GM21447 (cell line): ENCODE measurements at regions not wholly inside any gene's neighbourhood (a gene's known extent, or its start where the extent isn't known, plus 50 kb on each side); places are given as distances from the start of the nearest gene placed in this dataset.
"Not testable (repeated sequence)": the region's sequence is repeated elsewhere in the genome, so short reads cannot be mapped to it uniquely, and the experiment has no call there.

Source experiments
- ATAC-seq: cut with Tn5 transposase; IDR thresholded peaks from one replicate; pipeline ENCODE4 v1.9.1; 2021; ENCODE audit not compliant: unreplicated experiment

- ATAC-seq = no peak
Measured at GRCh38 chr2:16225545-16225944, 285.2 kb downstream of the MYCN start.

DNA sequence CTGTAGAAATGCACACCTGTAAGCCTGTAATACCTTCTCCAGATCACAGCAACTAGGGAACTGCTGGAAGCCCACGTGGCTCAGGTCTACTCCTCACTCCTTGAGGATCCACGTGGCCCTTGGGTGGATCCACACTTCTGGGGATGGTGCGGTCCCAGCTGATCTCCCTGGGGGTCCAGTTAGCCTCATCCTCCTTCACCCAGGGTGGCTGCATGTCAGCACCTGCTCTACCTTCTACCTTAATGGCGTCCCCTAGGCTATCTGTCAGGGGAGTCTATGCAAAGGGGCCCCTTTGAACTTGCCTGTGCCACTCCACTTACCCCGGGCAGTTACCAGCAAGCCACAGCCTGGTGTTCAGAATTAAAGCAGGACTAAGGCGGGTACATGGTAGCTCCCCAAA lies 284.7 kb downstream of the MYCN start:
- ATAC-seq = no peak

DNA sequence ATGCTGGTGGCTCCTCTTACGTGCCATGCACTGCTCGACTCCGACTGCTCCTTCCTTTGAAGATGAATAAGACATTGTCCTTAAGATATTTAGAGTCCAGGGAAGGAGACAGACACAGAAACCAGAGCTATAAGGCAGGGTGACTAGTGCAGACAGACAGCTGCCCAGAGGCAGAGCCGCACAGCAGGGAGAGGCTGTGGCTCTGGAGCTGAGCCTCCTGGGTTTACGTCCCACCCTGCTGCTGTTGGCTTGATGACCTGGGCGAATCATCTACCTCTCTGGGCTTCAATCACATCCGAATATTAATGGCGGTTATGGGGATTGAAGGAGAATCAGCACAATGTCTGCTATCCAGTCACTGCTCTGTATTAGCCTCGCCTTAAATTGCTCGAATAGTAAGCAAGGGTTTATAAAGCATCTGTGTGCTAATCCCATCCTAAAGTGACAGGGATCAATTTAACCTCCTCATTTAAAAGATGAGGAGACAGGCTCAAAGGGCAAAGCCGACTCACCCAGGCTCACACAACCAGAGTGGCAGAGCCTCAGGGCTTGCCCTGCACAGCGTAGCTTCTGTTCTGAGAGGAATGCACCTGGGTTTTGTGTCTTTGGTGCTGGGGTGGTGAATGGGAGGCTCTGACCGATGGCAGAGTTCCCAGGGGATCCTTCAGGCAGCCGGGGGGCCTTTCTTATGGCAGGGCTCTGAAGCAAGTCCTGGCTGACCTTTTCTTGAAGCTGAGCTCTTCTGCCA lies 284.1 kb downstream of the MYCN start:
- ATAC-seq = no peak

DNA sequence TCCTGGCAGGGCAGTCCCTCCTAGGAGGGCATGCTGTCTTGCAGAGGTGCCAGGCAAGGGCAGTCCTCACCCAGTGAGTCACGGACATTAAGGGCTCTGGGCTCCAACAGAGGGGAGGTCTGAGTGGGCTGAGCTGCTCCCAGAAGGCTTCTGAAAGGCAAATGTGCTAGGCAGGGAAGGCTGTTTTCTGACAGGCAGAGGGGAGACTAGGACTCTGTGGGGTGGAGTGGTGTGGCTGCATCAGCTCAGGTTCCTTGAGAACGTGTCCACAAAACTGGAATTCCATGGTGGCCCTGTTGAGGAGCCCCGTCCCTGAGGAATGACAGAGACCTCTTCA lies 283.5 kb downstream of the MYCN start:
- ATAC-seq = no peak

DNA sequence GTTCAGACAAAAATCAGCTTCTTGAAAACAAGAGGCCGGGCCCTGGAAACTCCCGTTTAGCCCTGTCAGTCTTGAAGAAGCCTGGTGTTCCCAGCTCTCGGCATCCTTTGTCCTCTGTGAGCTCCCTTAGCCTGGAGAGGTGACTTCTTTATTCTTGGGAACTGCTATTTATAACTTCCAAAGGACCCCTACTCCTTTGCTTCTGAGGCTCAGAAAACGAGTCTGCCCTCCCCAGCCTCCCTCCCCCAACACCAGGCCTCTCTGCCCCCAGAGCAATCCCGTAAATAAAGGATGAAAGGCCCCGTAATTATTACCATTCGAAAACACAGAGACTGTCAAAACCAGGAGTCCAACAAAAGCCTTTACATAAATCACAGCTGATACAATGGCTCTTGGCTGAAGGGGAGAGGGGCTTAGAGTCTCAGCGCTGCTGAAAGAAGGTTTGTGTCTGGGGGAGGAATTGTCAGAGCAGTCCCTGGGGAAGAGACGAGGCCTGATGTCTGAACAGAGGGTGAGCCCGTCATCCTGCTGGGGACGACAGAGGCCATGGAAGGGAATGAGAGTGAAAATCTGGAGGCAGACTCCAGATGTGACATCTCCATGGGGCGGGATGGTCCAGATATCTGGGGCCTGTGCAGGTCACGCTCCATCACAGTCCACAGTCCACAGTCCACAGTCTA lies 283.0 kb downstream of the MYCN start:
- ATAC-seq = no peak

- ATAC-seq = no peak
Measured at GRCh38 chr2:16222326-16222725, 282.0 kb downstream of the MYCN start.

- ATAC-seq = no peak
Measured at GRCh38 chr2:16221461-16222010, 281.2 kb downstream of the MYCN start.

DNA sequence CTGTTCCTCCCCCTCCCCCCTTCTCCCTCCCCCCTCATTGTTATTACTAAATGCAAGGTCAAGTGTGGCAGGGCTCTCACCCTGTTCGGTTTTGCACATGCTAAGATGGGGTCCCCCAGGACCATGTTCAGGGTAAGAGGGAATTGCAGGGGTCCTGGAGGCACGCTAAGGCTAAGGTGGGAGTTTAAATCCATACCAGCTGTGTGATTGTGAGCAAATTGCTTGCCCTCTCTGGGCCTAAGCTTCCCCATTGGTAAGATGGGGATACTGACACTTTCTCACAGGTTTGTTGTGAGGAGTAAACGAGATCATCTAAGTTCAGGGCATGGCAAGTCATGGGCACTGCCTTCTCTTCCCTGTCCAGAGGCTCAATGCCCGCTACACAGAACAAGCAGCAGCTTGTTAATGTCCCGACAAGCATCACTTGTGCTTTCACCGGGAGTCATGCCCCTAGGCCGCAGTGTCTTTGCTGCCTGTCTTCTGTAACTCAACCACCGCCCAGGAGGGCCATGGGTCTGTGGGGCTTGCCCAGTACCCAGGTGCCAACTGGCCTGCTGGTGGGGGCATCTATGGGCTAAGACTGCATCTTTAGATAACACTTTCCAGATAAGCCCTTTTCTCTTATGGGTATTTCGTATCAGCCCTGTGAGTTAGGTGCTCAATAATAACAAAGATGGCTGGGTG lies 279.1 kb downstream of the MYCN start:
- ATAC-seq = no peak

- no peak for ATAC-seq
Measured at GRCh38 chr2:16218625-16219024, 278.3 kb downstream of the MYCN start.

- no peak for ATAC-seq
Measured at GRCh38 chr2:16218161-16218560, 277.8 kb downstream of the MYCN start.

DNA sequence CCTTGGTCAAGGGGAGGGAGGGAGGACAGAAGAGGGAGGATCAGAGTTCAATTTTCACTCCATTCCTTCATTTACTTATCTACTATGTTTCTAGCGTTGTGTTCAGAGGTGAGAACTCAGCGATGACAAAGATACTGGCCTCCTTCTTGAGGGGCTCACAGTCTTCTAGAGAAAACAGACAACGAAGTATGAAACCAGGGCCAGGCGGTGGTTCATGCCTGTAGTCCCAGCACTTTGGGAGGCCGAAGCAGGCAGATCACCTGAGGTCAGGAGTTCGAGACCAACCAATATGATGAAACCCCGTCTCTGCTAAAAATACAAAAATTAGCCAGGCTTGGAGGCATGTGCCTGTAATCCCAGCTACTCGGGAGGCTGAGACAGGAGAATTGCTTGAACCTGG lies 277.4 kb downstream of the MYCN start:
- not testable (repeated sequence) for ATAC-seq

- no peak for ATAC-seq
Measured at GRCh38 chr2:16217291-16217690, 276.9 kb downstream of the MYCN start.

GRCh38 chr2:16216558-16216945 lies 276.2 kb downstream of the MYCN start:
- no peak for ATAC-seq

DNA sequence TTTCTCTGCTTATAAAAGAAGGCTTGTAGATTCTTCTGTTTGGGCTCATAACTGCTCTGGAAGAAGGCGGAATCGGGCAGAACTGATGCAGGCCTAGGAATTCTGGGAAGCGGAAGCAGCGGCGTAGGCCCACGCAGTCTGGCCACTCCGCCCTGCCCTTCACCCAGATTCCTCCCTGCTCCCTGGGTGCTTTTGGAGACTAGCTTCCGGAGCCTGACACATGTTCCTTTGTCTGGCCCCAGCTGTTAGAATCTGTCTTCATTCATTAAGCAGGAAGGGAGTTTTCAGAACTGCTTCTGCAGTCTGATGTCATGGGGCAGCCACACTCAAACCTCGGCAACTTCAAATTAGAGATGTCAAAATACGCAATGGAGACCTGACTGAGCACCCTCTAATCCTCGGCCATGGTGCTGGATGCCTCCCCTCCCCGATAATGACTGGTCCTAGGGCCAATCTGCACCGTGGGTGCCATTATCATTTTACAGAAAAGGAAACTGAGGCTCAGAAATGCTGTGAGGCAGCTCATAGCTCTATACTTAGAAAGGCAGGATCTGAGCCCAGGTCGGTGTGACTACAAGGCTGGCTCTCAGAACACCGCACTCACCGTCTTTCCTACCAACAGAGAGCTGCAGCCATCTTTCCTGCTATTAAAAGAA lies 275.7 kb downstream of the MYCN start:
- ATAC-seq = no peak

DNA sequence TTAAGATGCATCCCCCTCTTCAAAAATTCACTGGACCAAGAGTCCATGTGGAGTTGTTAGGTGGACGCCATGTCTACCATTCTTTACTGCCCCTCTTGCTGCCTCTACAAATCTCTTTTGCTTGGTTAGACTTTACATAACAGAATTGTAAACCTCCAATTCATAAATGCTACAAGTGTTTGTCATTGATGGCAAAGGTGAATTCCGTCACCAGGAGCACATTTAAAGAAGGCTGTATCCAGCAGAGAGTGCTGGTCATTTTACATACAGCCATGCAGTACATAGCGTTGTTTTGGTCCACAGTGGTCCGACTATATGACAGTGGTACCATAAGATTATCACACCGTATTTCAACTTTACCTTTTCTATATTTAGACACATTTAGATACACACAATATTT lies 274.5 kb downstream of the MYCN start:
- no peak for ATAC-seq

GRCh38 chr2:16214391-16214790 lies 274.0 kb downstream of the MYCN start:
- ATAC-seq = no peak

DNA sequence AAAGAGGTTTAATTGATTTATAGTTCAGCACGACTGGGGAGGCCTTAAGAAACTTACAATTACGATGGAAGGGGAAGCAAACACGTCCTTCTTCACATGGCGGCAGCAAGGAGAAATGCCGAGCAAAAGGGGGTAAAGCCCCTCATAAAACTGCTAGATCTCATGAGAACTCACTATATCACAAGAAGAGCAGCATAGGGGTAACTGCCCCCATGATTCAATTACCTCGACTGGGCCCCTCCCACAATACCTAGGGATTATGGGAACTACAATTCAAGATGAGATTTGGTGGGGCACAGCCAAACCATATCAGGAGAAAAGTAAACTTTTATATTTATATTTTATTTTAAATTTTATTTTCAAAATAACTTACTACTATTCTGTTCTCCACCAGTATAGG lies 272.0 kb downstream of the MYCN start:
- ATAC-seq = no peak

DNA sequence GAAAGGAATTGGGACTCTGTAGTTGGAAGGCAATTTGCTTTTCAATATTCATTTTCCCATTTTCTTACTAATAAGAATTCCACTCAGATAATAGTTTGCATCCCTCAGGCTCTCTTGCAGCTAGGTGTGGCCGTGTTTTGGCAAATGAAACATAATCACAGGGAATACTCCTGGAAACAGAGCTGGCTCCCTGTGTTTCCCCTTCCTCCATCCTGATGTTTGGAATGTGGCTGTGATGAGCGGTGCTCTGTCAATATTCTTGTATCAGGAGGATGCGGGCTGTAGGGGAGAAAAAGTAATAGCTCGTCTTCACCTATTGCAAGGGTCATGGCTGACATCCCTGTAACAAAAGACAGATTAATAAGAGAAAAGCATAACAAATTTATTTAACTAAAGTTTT lies 271.0 kb downstream of the MYCN start:
- ATAC-seq = no peak

DNA sequence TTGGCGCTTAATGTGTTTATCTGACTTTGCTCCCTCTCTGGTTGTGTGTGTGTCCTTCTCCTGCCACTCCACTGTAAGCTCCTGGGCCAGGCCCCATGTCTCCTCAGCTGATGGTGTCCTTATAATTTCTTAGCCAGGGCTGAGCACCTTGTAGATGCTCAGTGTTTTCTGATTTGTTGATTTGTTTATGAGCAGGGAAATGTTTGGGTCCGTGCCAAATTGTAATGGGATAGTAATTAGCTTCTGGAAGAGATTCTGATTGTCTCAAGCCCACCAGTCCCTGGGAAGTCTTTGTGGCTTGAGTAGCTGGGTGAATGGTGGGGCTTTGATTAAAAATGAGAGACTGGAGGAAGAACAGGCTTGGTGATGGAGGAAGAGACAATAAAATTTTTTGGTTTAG lies 270.5 kb downstream of the MYCN start:
- ATAC-seq = no peak

- ATAC-seq = no peak
Measured at GRCh38 chr2:16209799-16210198, 269.4 kb downstream of the MYCN start.

DNA sequence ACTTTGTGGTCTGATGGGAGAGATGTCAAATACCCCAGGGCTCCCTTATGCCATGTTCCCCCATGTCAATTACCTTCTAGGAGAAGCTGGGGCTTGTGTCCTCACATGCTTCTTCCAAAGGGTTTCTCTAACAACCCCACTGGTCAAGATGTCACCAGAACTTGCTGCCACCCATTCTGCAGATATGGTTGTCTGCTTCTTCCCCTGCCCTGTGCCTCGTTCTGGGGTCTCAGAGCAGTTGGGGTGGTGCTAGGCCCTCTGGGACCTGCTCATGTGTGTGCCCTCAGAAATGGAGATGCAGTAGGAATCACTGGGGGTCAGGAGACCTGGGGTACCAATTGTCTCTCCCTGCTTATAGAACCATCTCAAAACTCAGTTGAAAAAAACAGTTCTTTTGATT lies 268.6 kb downstream of the MYCN start:
- ATAC-seq = no peak
